ENCODE measurements at regions not wholly inside any gene's neighbourhood (a gene's known extent, or its start where the extent isn't known, plus 50 kb on each side); places are given as distances from the start of the nearest gene placed in this dataset.

- H3K79me2 ChIP-seq: no peaks in the 10 kb centered on the region
- no peak overlapping the region for H3K4me2 ChIP-seq (ENCODE audit: low read length)
These were observed 181.1 kb downstream of the ERMARD start for GRCh38 chr6:169932491-169932890.

GRCh38 chr6:169931261-169931660, 179.8 kb downstream of the ERMARD start:
- no peaks in the 10 kb centered on the region for H3K36me3 ChIP-seq (ENCODE audit: control insufficient read depth, insufficient read depth, low read length)
- H3K79me2 ChIP-seq: no peaks in the 10 kb centered on the region
- H3K27me3 ChIP-seq (ENCODE audit: control insufficient read depth, insufficient read depth, low read length): no peaks in the 10 kb centered on the region
- H3K27ac ChIP-seq: no peak overlapping the region
- H3K4me2 ChIP-seq (ENCODE audit: low read length): no peak overlapping the region
- no peak overlapping the region for H2AFZ ChIP-seq
- H3K9ac ChIP-seq: no peak overlapping the region
- no peak overlapping the region for H3K4me3 ChIP-seq (ENCODE audit: low read depth, low read length)
- no peaks in the 10 kb centered on the region for H3K4me1 ChIP-seq
- TF ChIP-seq CTCF (IDR thresholded peaks at IDR 0.05): no peak
- H3K9me3 ChIP-seq (ENCODE audit: control insufficient read depth, low read length): no peaks in the 10 kb centered on the region

More at GRCh38 chr6:169932491-169932890, 181.1 kb downstream of the ERMARD start:
- H2AFZ ChIP-seq: no peak overlapping the region
- no peaks in the 10 kb centered on the region for H3K27me3 ChIP-seq (ENCODE audit: control insufficient read depth, insufficient read depth, low read length)
- H3K4me1 ChIP-seq: no peaks in the 10 kb centered on the region
- TF ChIP-seq CTCF (IDR thresholded peaks at IDR 0.05): no peak
- H3K27ac ChIP-seq: no peak overlapping the region
- no peak overlapping the region for H3K4me3 ChIP-seq (ENCODE audit: low read depth, low read length)
- no peaks in the 10 kb centered on the region for H3K36me3 ChIP-seq (ENCODE audit: control insufficient read depth, insufficient read depth, low read length)
- no peaks in the 10 kb centered on the region for H3K9me3 ChIP-seq (ENCODE audit: control insufficient read depth, low read length)
- H3K9ac ChIP-seq: no peak overlapping the region

GRCh38 chr6:169930799-169931198, 179.4 kb downstream of the ERMARD start:
- Histone ChIP-seq H3K4me3 (ENCODE audit: low read depth, low read length) (no peak overlapping the region), H3K4me1 (no peaks in the 10 kb centered on the region), H2AFZ (no peak overlapping the region), H3K79me2 (no peaks in the 10 kb centered on the region), H3K9ac (no peak overlapping the region), H3K4me2 (ENCODE audit: low read length) (no peak overlapping the region), H3K36me3 (ENCODE audit: control insufficient read depth, insufficient read depth, low read length) (no peaks in the 10 kb centered on the region), H3K27me3 (ENCODE audit: control insufficient read depth, insufficient read depth, low read length) (no peaks in the 10 kb centered on the region), H3K27ac (no peak overlapping the region), H3K9me3 (ENCODE audit: control insufficient read depth, low read length) (no peaks in the 10 kb centered on the region)
- TF ChIP-seq CTCF (IDR thresholded peaks at IDR 0.05): no peak

- Histone ChIP-seq H3K79me2 (no peaks in the 10 kb centered on the region), H3K36me3 (ENCODE audit: control insufficient read depth, insufficient read depth, low read length) (no peaks in the 10 kb centered on the region), H2AFZ (no peak overlapping the region), H3K27ac (no peak overlapping the region), H3K4me2 (ENCODE audit: low read length) (no peak overlapping the region), H3K4me1 (no peaks in the 10 kb centered on the region), H3K4me3 (ENCODE audit: low read depth, low read length) (no peak overlapping the region), H3K27me3 (ENCODE audit: control insufficient read depth, insufficient read depth, low read length) (no peaks in the 10 kb centered on the region), H3K9me3 (ENCODE audit: control insufficient read depth, low read length) (no peaks in the 10 kb centered on the region), H3K9ac (no peak overlapping the region)
- no peak for TF ChIP-seq CTCF (IDR thresholded peaks at IDR 0.05)
These were observed 176.3 kb downstream of the ERMARD start for GRCh38 chr6:169927711-169928110.

DNA sequence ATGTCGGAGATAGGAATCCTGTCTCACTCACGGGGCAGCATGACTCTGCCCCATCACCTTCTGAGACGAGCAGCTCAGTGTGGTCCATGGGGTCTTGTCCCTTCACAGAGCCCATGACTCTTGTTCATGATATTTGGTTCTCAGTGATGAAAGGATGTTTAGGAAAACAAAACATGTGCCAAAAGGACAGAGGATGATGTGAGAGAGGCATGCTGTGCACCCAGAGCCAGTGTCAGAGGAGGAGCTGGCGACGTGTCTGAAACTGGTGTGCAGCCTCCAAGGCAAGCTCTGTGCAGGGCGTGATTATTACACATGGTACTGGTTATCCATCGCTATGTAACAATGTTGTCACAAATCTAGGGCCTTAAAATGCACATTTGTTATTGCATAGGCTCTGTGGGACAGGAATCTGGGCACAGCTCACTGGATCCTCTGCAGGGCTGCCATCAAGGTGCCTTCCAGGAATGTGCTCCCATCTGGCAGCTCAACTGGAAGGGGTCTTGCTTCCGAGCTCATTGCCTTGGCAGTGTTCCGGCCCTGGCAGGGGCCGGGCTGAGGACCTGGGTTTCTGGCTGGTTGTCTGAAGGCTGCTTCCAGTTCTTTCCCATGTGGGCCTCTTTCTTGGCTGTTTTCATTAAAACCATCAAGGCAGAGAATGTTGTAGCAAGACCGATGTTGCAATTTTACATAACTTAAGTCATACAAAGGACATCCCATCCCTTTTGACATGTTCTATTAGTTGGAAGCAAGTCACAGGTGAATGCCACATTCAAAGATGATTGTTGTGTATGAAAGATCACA, 175.4 kb downstream of the ERMARD start:
- Histone ChIP-seq H3K36me3 (ENCODE audit: control insufficient read depth, insufficient read depth, low read length) (no peaks in the 10 kb centered on the region), H3K4me1 (no peaks in the 10 kb centered on the region), H3K9ac (no peak overlapping the region), H2AFZ (no peak overlapping the region), H3K4me3 (ENCODE audit: low read depth, low read length) (no peak overlapping the region), H3K9me3 (ENCODE audit: control insufficient read depth, low read length) (no peaks in the 10 kb centered on the region), H3K27me3 (ENCODE audit: control insufficient read depth, insufficient read depth, low read length) (no peaks in the 10 kb centered on the region), H3K27ac (no peak overlapping the region), H3K79me2 (no peaks in the 10 kb centered on the region), H3K4me2 (ENCODE audit: low read length) (no peak overlapping the region)
- TF ChIP-seq CTCF (IDR thresholded peaks at IDR 0.05): no peak
